NCI-H460 (cell line): ENCODE measurements at regions not wholly inside any gene's neighbourhood (a gene's known extent, or its start where the extent isn't known, plus 50 kb on each side); places are given as distances from the start of the nearest gene placed in this dataset.
"Not testable (repeated sequence)": the region's sequence is repeated elsewhere in the genome, so short reads cannot be mapped to it uniquely, and the experiment has no call there.

Experiments
- DNase-seq: peaks from one replicate; pipeline ENCODE4 v3.0.0-alpha.2; 2016; ENCODE audit warnings: low read depth; ENCODE audit errors: extremely low read depth

DNA sequence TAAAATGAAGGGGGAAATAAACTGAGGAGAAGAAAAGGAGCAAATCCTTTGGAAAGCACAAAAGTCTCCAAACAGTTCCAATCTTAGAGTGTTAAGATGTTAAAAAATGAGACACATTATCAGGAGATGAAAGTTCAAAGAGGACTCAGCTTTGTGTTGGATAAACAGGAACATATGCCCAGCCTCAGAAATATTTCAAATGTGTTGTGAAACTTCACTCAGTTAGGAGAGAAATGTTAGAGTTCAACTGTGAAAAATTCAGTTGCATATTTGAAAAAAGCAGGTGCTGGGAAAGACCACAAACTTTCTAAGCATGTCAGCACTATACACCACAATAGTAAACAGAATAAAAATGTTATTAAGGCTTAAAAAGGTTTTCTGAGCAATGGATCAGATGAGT, 136.8 kb upstream of the PRKD1 start:
- no peak for DNase-seq

DNA sequence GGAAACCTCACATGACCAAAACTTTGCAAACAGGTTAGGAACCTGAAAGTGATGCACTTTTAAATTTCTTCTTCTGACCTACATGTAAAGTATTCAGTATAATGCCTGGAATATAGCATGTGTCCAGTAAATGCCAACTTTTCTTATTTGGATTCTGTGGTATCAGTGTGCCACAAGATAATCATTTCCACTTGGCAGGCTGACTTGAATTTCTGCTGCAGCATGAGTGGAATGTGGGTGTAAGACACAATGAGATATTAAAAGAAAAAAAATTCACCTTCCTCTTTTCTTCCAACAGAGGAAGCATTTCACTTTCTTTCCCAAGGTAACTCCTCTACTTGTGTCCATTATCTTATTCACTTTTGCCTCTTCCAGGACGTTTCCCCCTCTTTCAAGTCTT, 141.9 kb upstream of the PRKD1 start:
- DNase-seq, result no peak

DNA sequence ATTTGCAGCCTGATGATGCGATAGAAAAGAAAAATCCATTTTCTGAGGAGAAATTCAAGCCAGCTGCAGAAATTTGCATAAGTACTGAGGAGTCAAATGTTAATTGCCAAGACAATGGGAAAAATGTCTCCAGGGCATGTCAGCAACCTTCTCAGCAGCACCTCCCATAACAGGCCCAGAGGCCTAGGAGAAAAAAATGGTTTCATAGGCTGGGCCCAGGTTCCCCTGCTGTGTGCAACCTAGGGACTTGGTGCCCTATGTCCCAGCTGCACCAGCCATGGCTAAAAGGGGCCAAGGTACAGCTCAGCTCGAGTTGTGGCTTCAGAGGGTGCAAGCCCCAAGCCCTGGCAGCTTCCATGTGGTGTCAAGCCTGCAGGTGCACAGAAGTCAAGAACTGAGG, 144.8 kb upstream of the PRKD1 start:
- not testable (repeated sequence) for DNase-seq

DNA sequence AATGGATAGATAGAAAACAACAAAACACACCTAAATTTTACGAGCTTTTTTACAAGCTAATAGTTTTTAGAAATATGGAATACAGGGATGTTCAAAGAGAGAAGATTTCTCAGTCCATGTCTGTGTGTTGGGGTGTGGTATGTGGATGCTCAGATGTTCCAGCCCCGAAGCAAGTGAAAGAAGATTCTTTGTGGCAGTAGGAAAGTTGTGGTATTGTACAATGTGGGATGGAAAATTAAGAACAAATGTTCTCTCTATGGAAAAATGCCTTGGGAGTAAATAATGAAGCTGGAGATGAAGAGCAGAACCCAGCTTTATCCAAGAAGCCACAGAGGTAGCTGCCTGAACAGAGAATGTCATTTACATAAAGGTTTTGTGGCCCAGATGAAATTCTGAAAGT, 150.3 kb upstream of the PRKD1 start:
- DNase-seq, result no peak

DNA sequence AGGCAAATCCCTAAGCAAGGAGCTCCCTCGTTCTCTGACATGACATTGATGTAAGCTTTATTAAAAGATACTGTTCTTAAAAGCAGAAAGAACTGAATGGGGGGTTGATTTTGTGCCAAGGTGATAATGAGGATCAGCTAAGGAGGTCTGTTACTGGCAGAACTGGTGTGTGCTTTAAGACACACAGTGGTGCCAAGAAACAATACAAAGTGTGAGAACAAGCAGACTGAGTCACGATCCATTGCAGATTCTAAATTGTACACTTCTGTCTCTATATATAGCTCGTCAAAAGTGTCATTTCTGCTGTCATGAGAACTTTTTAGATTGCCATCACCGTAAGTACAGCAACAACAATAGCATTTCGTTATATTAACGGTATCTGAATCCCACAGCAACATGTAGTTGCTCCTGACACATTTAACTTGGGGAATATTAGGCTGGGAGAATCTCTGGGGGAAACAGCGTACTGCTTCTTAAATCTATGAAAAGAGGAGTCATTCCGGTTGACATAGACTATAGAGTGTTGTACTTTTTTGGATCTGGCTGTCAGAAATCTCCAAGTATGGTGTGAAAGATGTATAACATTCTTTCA, 151.3 kb upstream of the PRKD1 start:
- DNase-seq, result no peak

DNA sequence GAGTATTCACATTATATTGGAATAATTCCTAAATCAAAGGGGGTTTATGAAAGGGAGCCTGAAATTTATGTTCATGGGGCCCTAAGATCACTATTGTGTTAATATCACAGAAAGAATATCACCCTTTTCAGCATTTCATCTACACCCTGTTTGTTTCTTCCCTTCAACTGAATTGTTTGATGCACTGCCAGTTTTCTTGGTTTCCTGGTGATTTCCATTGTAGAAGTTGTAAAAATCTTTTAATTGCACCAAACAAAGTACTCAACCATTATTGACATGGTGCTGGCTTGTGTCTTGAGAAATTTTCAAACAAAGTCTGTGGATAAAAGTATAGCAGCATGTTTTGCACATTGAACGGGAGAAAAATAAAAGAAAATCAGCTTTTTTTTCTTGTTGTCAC, 154.8 kb upstream of the PRKD1 start:
- DNase-seq, result no peak

DNA sequence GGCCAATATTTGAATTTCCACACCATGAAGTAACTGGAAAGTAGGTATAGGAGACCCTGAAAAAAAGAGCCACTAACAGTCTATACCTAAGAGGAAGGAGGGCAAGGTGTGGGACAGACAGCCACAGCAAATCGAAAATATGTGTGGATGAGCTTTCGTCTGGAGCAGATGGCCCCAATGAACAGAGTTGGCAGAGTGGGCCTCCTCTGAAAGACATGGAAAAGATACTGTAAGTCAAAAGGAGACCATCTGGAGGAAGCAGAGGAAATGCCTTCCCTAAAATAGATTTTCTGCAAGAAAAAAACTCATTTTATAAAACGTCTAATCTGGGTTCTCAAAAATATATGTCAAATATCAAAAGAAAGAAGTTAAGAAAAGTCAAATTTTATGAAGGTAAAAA, 157.2 kb upstream of the PRKD1 start:
- DNase-seq, result no peak

DNA sequence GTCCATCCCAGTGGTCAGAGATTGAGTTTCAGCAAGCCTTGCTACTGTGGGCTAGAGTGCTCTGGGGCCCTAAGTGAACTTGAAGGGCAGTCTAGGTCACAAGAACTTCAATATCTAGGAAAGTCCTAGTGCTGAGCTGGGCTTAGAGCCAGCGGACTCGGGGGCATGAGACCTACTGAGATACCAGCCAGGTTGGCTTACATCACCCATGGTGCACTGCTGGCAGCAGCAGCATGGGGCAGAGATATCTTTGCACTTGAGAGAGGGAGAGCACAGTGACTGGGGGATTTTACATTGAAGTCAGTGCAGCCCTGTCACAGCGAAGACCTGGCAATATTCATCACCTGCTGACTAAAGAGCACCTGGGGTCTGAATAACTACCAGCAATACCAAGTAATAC, 158.3 kb upstream of the PRKD1 start:
- DNase-seq, result no peak

DNA sequence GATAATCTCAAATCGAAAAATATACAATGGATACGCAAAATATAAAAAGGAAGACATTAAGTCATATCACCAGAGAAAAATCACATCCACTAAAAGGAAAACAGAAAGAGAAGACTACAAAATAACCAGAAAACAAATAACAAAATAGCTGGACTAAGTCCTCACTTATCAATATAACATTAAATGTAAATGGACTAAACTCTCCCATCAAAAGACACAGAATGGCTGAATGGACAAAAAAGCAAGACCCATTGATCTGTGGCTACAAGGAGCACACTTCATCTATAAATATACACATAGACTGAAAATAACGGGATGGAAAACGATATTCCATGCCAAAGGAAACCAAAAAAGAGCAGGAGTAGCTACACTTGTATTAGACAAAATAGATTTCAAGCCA, 161.0 kb upstream of the PRKD1 start:
- no peak for DNase-seq

DNA sequence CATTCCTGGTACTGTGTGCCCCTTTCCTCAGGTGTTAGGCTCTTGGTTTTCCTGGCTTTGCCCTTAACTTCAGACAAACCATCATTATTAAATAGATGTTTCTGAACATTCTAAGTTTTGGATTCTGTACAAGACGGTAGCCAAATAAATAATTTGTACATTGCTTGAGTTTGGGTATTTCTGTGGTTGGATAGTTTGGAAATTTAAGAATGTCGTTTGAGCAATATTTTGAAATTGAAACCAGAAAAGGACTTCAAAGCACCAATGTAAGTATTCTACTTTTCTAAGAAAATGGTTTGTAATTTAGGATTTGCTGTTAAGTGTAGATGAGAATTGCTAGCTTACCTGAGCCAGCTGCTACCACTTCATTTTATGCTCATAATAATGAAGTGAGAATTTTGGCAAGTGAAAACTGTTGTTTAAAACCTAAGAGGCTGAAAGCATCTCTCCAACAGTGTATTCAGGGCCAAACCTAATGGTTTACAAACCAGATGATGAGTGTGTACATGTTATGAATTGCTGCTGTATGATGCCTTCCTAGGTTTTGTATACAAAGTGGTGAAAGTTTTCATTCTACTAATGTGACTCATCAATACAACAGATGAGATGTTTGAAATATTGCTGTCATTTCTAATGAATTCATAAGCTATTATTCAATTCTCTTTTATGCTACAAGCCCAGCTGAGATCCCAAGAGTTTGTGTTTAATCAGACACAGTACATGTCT, 181.5 kb upstream of the PRKD1 start:
- no peak for DNase-seq

DNA sequence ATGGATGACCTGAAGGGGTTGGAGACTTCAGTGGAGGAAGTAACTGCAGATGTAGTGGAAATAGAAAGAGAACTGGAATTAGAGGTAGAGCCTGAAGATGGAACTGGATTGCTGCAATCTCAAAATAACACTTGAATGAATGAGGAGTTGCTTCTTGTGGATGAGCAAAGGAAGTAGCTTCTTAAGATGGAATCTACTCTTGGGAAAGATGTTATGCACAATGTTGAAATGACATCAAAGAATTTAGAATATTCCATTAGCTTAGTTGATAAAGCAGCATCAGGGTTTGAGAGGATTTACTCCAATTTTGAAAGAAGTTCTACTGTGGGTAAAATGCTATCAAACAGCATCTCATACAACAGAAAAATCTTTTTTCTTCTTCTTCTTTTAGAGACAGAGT, 186.4 kb upstream of the PRKD1 start:
- no peak for DNase-seq

DNA sequence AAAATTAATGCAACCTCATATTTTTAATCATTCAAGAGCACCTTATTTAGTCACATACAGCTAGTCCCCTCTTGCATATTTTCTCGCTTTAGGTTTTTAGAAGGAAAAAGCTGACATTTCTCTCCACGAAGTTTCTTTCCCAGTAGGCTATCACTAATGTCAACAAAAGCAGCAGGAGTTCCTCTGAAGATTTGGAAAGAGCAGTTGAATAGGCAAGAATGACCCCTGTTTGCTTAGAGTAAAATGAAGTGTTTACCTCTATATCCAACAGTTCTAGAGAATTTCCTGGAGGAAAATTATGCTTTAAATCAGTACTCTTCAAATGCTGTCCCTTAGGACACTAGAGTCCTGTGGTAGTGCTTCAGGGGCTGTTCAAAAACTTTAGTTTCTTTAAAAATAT, 188.1 kb upstream of the PRKD1 start:
- DNase-seq, result no peak

DNA sequence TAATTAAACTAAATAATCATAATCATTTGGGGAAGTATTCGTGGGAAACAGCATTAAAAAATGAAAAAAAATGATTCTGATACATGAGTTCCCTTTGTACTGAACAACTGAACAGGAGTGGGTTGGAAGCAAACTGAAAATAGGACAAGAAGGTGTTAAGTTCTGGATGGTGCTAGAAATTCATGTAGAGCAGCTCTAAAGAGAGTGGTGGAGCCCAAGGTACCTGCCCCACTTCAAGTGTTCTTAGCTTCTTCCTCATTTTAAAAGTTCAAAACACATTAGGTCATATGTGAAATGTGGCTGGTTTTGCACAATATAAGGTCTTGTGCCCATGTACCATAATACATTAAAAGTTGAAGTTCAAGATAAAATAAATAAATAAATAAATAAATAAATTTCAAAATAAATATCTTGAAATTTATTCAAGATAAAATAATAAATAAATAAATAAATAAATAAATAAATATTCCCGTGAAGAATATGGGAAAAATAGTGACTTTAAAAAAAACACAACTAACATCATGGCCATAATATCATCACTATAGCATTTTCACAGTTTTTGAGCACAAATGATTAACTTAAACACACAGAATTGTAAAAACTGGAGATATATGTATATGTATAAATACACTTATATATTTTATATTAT, 191.5 kb upstream of the PRKD1 start:
- DNase-seq, result no peak

DNA sequence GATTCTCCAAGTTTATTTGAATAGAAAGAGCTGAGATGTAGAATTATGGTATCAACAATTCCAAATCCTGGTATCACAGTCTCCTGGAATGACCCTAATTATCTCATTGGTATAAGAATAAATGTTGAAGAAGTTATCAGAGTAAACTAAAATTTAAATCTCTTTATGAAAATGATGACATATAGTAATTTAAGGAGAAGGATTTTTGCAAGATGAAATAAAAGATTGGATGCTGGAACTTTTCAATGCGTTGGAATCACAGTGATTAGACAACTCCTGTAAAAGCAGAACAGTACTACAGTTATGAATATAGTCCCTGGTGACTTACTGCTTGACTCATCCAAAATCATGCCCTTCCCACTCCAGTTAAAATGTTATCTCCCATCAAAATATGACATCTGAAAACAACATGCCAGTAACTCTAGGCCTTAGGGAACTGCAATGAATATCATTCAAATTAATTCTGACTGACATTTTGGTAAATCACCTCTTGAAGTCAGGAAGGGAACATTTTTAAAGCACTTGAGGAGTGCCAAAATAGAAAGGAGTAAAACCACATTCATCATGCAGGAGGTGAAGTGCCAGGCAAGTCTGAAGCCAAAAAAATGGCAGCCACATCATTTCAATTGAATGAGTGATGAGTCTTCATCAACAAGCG, 197.8 kb upstream of the PRKD1 start:
- DNase-seq, result no peak

DNA sequence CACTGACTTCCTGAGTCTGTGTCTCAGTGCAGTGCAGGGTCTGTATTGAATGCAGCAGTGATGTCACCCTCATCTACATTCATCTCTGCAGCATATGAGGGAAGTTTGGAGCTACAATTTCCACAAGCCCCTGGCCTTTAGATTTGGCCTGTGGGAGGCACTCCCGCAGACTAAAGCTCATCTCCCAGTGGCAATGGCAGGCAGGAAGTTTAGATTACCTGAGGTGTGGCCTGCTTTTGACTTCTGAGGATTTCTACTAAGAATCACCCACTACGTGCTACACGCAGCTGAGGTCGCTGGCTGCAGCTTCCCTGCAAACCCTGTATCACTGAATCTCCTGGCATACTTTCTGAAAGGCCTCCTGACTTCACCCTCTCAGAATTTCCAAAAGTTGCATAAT, 202.2 kb upstream of the PRKD1 start:
- DNase-seq, result no peak

DNA sequence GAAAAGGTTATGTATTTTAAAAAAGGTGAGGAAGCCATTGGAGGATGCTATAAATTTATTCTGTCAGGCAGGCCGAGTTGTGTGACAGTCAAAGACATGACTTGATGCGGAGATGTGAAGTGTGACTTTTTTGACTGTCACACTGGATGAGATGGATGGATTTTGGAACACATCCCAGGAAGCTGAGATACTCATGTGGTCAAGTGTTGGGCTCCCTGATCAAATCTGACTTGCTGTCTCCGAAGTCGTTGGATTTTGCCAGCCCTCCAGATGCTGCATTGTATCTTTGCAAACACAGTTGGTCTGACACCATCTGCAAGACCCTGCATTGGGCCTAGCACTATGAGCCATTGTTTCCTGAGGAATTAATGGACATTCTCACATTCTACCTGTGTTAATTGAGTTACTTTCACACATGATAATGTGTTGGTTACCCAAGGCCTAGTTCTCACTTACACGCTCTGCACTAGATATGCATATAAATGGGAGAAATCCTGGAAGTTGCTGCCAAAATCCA, 204.0 kb upstream of the PRKD1 start:
- DNase-seq, result no peak

DNA sequence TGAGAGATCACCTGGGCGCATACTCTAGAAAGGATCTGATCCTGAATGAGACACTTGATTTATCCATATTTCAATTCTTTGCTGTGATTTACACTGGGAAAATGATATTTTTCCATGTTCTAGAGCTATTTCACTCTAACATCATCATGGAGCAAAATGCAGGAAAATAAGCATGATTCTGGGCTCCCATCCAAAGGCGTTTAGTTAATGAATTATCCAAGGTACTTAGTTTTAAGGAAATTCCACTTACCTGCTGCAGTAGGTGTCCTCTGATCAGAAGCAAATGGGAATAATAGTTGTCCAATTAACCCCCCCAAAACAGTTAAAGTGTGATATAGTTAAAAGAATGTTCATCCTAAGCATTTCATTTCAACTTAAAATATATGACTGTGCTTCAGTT, 204.5 kb upstream of the PRKD1 start:
- DNase-seq, result no peak

DNA sequence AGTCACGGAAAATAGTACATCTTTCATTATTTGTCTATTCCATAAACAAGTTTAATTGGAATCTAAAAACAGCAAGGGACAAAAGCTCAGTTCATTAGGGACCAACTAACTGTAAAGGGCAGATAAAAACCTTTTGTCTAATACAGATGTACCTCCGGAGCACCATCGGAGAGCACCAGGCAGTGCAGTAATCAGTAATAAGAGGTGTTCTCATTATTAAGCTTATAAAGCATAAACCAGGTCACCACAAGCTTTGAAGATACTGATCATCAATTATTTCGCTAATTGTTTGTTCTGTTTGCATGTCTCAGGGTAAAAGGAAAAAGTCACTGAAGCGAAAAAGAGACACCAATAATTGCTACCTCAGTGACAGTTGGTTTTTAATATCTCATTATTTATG, 207.3 kb upstream of the PRKD1 start:
- no peak for DNase-seq

DNA sequence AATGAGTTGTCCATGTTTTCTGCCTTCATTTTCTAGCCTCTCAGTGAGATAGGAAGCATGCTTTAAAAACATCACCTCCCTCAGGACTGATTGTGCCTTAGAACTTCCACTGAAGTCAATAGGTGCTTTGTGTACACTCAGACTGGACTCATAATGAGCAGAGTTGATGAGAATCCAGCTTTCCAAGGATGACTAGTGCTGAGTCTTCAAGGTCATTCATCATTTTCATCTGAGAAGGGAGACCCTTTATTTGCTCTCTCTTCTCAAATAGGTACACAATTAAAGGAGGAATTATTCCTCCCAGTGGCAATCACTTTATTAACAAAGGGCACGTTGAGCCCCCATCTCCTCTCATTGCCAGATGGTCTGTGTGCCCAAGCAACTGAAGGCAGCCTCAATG, 210.9 kb upstream of the PRKD1 start:
- no peak for DNase-seq

DNA sequence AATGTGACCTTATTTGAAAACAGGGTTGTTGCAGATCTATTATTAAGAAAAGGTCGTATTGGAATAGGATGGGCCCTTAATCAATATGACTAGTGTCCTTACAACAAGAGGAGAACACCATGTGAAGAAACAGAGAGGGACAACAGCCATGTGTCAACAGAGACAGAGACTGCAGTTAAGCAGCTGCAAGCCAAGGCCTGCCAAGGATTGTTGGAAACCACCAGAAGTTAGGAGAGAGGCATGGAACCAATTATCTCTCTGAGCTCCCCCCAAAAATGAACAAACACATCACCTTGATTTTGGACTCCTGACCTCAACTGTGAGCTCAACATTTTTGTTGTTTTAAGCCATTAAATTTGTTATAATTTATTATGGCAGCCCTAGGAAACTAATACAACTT, 214.6 kb upstream of the PRKD1 start:
- DNase-seq, result no peak

DNA sequence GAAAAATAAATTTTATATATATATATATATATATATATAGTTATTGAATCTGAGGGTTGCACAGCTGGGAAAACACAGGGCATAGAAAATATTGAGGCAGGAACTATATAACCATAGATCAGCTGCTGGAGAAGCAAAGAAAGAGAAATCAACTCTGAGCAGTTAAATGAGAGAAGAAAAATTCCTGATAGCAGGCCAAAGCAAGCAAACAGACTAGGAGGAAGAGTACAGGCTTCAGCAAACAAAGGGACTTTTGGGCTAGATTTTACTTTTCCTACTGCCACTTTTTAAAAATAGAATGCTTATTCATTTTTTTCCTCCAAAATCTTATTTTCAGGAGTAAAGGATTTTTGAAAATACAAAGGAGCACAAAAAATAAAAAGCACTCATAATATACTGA, 216.0 kb upstream of the PRKD1 start:
- DNase-seq, result no peak

DNA sequence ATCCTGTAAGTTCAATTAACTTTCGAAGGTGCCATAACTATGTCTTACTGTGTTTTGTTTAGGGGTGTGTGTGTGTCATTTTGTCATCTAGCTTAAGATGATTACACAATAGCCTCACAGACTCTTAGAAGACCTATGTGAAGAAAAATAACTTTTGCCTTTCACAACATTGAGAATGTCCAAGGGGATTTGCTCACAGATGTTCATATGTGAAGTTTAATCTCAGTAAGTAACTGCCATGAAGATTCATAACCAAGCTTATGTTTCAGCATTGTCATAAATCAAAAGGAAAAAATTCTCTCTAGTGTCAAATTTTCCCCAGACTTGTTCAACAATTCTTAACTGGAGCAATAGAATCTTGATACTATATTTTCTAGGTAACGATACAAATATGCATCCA, 226.1 kb upstream of the PRKD1 start:
- DNase-seq, result peak; percentile 11
